ENCODE measurements at regions not wholly inside any gene's neighbourhood (a gene's known extent, or its start where the extent isn't known, plus 50 kb on each side); places are given as distances from the start of the nearest gene placed in this dataset.

- no peaks in the 10 kb centered on the region for H3K36me3 ChIP-seq (ENCODE audit: insufficient read depth, low read length)
- no peaks in the 10 kb centered on the region for H3K9me3 ChIP-seq (ENCODE audit: insufficient read depth, low read length, severe bottlenecking)
- ATAC-seq (ENCODE audit: insufficient read depth, low read depth) = no peak
- no peak overlapping the region for H3K9ac ChIP-seq (ENCODE audit: low read depth, low read length)
- no peaks in the 10 kb centered on the region for H3K27me3 ChIP-seq (ENCODE audit: insufficient read depth, low read length, poor library complexity)
- DNase-seq = no peak
- no peaks in the 10 kb centered on the region for H3K4me1 ChIP-seq (ENCODE audit: insufficient read depth, low read length)
- no peak overlapping the region for H3K27ac ChIP-seq (ENCODE audit: low read length)
- no peak overlapping the region for H2AFZ ChIP-seq (ENCODE audit: low read depth, low read length)
- H3K4me3 ChIP-seq (ENCODE audit: low read depth in 1 of 2, low read length in 2 of 2) = no peak overlapping the region
- H3K79me2 ChIP-seq (ENCODE audit: insufficient read depth, low read length) = no peaks in the 10 kb centered on the region
- H4K20me1 ChIP-seq (ENCODE audit: insufficient read depth, low read length) = no peaks in the 10 kb centered on the region
- no peak for TF ChIP-seq EZH2 (IDR thresholded peaks at IDR 0.05; ENCODE audit: borderline replicate concordance, low read depth, low read length, severe bottlenecking)
- TF ChIP-seq, protein P1, sequence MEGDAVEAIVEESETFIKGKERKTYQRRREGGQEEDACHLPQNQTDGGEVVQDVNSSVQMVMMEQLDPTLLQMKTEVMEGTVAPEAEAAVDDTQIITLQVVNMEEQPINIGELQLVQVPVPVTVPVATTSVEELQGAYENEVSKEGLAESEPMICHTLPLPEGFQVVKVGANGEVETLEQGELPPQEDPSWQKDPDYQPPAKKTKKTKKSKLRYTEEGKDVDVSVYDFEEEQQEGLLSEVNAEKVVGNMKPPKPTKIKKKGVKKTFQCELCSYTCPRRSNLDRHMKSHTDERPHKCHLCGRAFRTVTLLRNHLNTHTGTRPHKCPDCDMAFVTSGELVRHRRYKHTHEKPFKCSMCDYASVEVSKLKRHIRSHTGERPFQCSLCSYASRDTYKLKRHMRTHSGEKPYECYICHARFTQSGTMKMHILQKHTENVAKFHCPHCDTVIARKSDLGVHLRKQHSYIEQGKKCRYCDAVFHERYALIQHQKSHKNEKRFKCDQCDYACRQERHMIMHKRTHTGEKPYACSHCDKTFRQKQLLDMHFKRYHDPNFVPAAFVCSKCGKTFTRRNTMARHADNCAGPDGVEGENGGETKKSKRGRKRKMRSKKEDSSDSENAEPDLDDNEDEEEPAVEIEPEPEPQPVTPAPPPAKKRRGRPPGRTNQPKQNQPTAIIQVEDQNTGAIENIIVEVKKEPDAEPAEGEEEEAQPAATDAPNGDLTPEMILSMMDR (IDR thresholded peaks at IDR 0.05; ENCODE audit: borderline replicate concordance, extremely low read depth, low read length, poor library complexity, severe bottlenecking) = no peak
- no peak overlapping the region for H3K4me2 ChIP-seq (ENCODE audit: insufficient read depth, low read length)
These were observed 1068.6 kb downstream of the NLGN4Y start for GRCh38 chrY:15592957-15593356.

DNA sequence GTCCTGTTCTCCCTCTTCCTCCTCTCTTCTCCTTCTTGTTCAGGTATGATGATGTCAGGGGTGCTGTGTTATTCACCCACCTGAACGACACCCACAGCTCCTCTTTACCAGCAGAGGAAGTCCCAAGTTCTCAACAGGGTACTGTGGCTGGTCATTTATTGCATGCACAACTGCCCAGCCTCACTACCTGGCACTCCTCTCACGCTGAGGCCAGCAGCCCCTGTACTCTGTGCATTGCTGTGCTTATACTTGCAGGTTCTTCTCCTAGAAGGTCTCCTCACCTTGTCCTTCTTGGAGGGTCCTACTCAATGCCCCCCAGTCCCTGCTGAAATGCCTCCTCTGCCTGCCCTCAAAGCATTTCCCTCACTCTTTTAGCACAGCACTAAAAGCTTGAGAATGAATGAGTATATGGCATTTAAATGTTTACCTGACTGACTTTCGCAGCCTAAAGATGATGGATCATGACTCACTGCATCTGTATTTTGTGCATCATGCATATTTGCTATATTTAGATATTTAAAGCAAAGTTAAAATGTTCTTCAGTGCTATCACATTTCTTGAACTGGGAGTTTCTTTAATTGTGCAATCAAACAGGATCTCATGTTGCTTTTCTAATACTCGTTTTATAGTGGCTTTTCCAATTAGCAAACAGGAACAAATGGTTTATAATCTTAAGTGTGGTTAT lies 1069.3 kb downstream of the NLGN4Y start:
- H3K4me3 ChIP-seq (ENCODE audit: low read depth in 1 of 2, low read length in 2 of 2) = no peak overlapping the region
- H3K4me1 ChIP-seq (ENCODE audit: insufficient read depth, low read length) = no peaks in the 10 kb centered on the region
- no peak for TF ChIP-seq EZH2 (IDR thresholded peaks at IDR 0.05; ENCODE audit: borderline replicate concordance, low read depth, low read length, severe bottlenecking)
- TF ChIP-seq, protein P1 (IDR thresholded peaks at IDR 0.05; ENCODE audit: borderline replicate concordance, extremely low read depth, low read length, poor library complexity, severe bottlenecking) = no peak
- H3K27me3 ChIP-seq (ENCODE audit: insufficient read depth, low read length, poor library complexity) = no peaks in the 10 kb centered on the region
- H3K4me2 ChIP-seq (ENCODE audit: insufficient read depth, low read length) = no peak overlapping the region
- H3K79me2 ChIP-seq (ENCODE audit: insufficient read depth, low read length) = no peaks in the 10 kb centered on the region
- no peak for DNase-seq
- no peak overlapping the region for H3K27ac ChIP-seq (ENCODE audit: low read length)
- no peaks in the 10 kb centered on the region for H3K36me3 ChIP-seq (ENCODE audit: insufficient read depth, low read length)
- no peaks in the 10 kb centered on the region for H4K20me1 ChIP-seq (ENCODE audit: insufficient read depth, low read length)
- ATAC-seq (ENCODE audit: insufficient read depth, low read depth) = no peak
- no peak overlapping the region for H2AFZ ChIP-seq (ENCODE audit: low read depth, low read length)
- no peak overlapping the region for H3K9ac ChIP-seq (ENCODE audit: low read depth, low read length)
- H3K9me3 ChIP-seq (ENCODE audit: insufficient read depth, low read length, severe bottlenecking) = no peaks in the 10 kb centered on the region

- no peaks in the 10 kb centered on the region for H3K27me3 ChIP-seq (ENCODE audit: insufficient read depth, low read length, poor library complexity)
- no peak for TF ChIP-seq EZH2 (IDR thresholded peaks at IDR 0.05; ENCODE audit: borderline replicate concordance, low read depth, low read length, severe bottlenecking)
- TF ChIP-seq, protein P1 (IDR thresholded peaks at IDR 0.05; ENCODE audit: borderline replicate concordance, extremely low read depth, low read length, poor library complexity, severe bottlenecking) = no peak
- H3K4me3 ChIP-seq (ENCODE audit: low read depth in 1 of 2, low read length in 2 of 2) = no peak overlapping the region
- no peaks in the 10 kb centered on the region for H3K79me2 ChIP-seq (ENCODE audit: insufficient read depth, low read length)
- H4K20me1 ChIP-seq (ENCODE audit: insufficient read depth, low read length) = no peaks in the 10 kb centered on the region
- no peak overlapping the region for H3K4me2 ChIP-seq (ENCODE audit: insufficient read depth, low read length)
- H3K36me3 ChIP-seq (ENCODE audit: insufficient read depth, low read length) = no peaks in the 10 kb centered on the region
- no peaks in the 10 kb centered on the region for H3K4me1 ChIP-seq (ENCODE audit: insufficient read depth, low read length)
- DNase-seq (no peak), ATAC-seq (ENCODE audit: insufficient read depth, low read depth) (no peak)
- H2AFZ ChIP-seq (ENCODE audit: low read depth, low read length) = no peak overlapping the region
- H3K9me3 ChIP-seq (ENCODE audit: insufficient read depth, low read length, severe bottlenecking) = no peaks in the 10 kb centered on the region
- no peak overlapping the region for H3K27ac ChIP-seq (ENCODE audit: low read length)
- no peak overlapping the region for H3K9ac ChIP-seq (ENCODE audit: low read depth, low read length)
These were observed 1069.8 kb downstream of the NLGN4Y start for GRCh38 chrY:15594179-15594578.
